OCI-LY7 (cell line): ENCODE measurements at regions not wholly inside any gene's neighbourhood (a gene's known extent, or its start where the extent isn't known, plus 50 kb on each side); places are given as distances from the start of the nearest gene placed in this dataset.
A peak's percentile ranks its signal among the peaks of the same experiment; 100 is the strongest.

Experiments
- CTCF ChIP-seq: fragments of 200-600 bp; sonication (generic); conservative IDR thresholded peaks from 2 replicates; pipeline ENCODE4 v1.5.1; 2014; ENCODE audit warnings: mild to moderate bottlenecking, antibody characterized with exemption, low read length, moderate library complexity, mixed read lengths
- EZH2phosphoT487 ChIP-seq: fragments of 200-600 bp; sonication (generic); IDR thresholded peaks from 2 replicates; pipeline ENCODE4 v1.6.1; 2018; ENCODE audit warnings: low read depth, borderline replicate concordance, mild to moderate bottlenecking, mixed run types, antibody characterized with exemption, low read length, moderate library complexity, mixed read lengths

DNA sequence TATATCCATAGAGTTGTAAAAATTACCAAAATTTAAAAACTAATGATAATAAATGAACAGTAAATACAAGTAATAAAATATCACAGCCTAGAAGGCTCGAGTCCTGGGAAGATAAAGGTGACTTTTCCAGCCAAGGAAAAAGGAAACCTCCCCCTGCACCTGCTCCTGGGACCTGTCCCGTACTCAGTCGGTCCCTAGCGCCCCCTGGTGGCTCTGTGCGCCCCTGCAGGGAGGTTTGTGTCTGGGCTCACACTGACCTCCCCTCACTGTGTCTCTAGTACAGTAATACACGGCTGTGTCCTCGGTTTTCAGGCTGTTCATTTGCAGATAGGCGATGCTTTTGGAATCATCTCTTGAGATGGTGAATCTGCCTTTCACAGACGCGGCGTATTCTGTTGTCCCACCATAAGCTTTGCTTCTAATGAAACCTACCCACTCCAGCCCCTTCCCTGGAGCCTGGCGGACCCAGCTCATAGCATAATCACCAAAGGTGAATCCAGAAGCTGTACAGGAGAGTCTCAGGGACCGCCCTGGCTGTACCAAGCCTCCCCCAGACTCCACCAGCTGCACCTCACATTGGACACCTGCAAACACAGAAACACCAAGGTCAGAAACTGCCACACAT, 1030.4 kb downstream of the TMEM121 start:
- peak; percentile 78 for TF ChIP-seq CTCF
- TF ChIP-seq EZH2phosphoT487 = no peak
